H9 (cell line): ENCODE measurements at regions not wholly inside any gene's neighbourhood (a gene's known extent, or its start where the extent isn't known, plus 50 kb on each side); places are given as distances from the start of the nearest gene placed in this dataset.

Experiments
- DNase-seq: peaks from one replicate; pipeline ENCODE4 v3.0.0-alpha.2; 2017
- H2AFZ ChIP-seq: one replicate; pipeline ENCODE4 v1.6.1; 2013; ENCODE audit warnings: mild to moderate bottlenecking, low read length, control low read depth, moderate library complexity
- H2AK5ac ChIP-seq: 2 replicates; pipeline ENCODE4 v1.6.1; 2013; ENCODE audit warnings: low read length, control low read depth, mixed read lengths; ENCODE audit not compliant: insufficient read length
- H2BK120ac ChIP-seq: one replicate; pipeline ENCODE4 v1.6.1; 2013; ENCODE audit warnings: low read depth, mild to moderate bottlenecking, low read length, control low read depth, inconsistent platforms; ENCODE audit not compliant: poor library complexity, severe bottlenecking
- H2BK12ac ChIP-seq: 2 replicates; pipeline ENCODE4 v1.6.1; 2013; ENCODE audit warnings: low read length, control low read depth, mixed read lengths, low read depth; ENCODE audit not compliant: insufficient read length
- H2BK15ac ChIP-seq: 2 replicates; pipeline ENCODE4 v1.6.1; 2013; ENCODE audit warnings: low read depth, low read length, control low read depth
- H2BK20ac ChIP-seq: one replicate; pipeline ENCODE4 v1.6.1; 2013; ENCODE audit warnings: low read depth, mild to moderate bottlenecking, low read length, control low read depth, inconsistent platforms; ENCODE audit not compliant: poor library complexity, severe bottlenecking
- H2BK5ac ChIP-seq: 2 replicates; pipeline ENCODE4 v1.6.1; 2013; ENCODE audit warnings: low read length, control low read depth, mixed read lengths; ENCODE audit not compliant: insufficient read length
- H3K14ac ChIP-seq: 2 replicates; pipeline ENCODE4 v1.6.1; 2013; ENCODE audit warnings: low read length, control low read depth; ENCODE audit not compliant: insufficient read depth
- H3K18ac ChIP-seq: 2 replicates; pipeline ENCODE4 v1.6.1; 2013; ENCODE audit warnings: low read depth, mild to moderate bottlenecking, mixed read lengths, low read length, control low read depth; ENCODE audit not compliant: insufficient read length
- H3K23ac ChIP-seq: 2 replicates; pipeline ENCODE4 v1.6.1; 2013; ENCODE audit warnings: low read length, control low read depth, mixed read lengths, low read depth; ENCODE audit not compliant: insufficient read length
- H3K23me2 ChIP-seq: 2 replicates; pipeline ENCODE4 v1.6.1; 2013; ENCODE audit warnings: low read depth, mild to moderate bottlenecking, mixed read lengths, low read length, control low read depth; ENCODE audit not compliant: insufficient read length, poor library complexity, severe bottlenecking
- H3K27ac ChIP-seq: 2 replicates; pipeline ENCODE4 v1.5.1; 2013; ENCODE audit warnings: low read length, control low read depth, mixed read lengths, low read depth; ENCODE audit not compliant: insufficient read length
- H3K27me3 ChIP-seq: 2 replicates; pipeline ENCODE4 v1.6.1; 2013; ENCODE audit warnings: low read length, control low read depth, inconsistent platforms; ENCODE audit not compliant: insufficient read depth
- H3K4ac ChIP-seq: 2 replicates; pipeline ENCODE4 v1.6.1; 2013; ENCODE audit warnings: low read depth, mild to moderate bottlenecking, control low read depth, inconsistent platforms, low read length, moderate library complexity
- H3K4me1 ChIP-seq: 2 replicates; pipeline ENCODE4 v1.6.1; 2013; ENCODE audit warnings: low read length, control low read depth, inconsistent platforms; ENCODE audit not compliant: insufficient read depth
- H3K4me2 ChIP-seq: 2 replicates; pipeline ENCODE4 v1.6.1; 2013; ENCODE audit warnings: low read length, control low read depth, mixed read lengths; ENCODE audit not compliant: insufficient read length, insufficient read depth
- H3K56ac ChIP-seq: 2 replicates; pipeline ENCODE4 v1.6.1; 2013; ENCODE audit warnings: low read depth, mild to moderate bottlenecking, mixed read lengths, low read length, control low read depth; ENCODE audit not compliant: insufficient read length
- H3K79me1 ChIP-seq: 2 replicates; pipeline ENCODE4 v1.6.1; 2013; ENCODE audit warnings: low read depth, mild to moderate bottlenecking, moderate library complexity, low read length, control low read depth, inconsistent platforms; ENCODE audit not compliant: insufficient read depth, poor library complexity, severe bottlenecking
- H3K79me2 ChIP-seq: 2 replicates; pipeline ENCODE4 v1.6.1; 2013; ENCODE audit warnings: low read length, control low read depth, inconsistent platforms; ENCODE audit not compliant: insufficient read depth
- H3K9ac ChIP-seq: 2 replicates; pipeline ENCODE4 v1.6.1; 2013; ENCODE audit warnings: low read length, control low read depth, mixed read lengths; ENCODE audit not compliant: insufficient read length; ENCODE audit errors: extremely low read depth
- H3K9me3 ChIP-seq: one replicate; pipeline ENCODE4 v1.6.1; 2013; ENCODE audit warnings: low read depth, low read length, inconsistent platforms; ENCODE audit not compliant: control insufficient read depth
- H3T11ph ChIP-seq: one replicate; pipeline ENCODE4 v1.6.1; 2013; ENCODE audit warnings: mild to moderate bottlenecking, low read length, control low read depth, inconsistent platforms
- H4K20me1 ChIP-seq: one replicate; pipeline ENCODE4 v1.6.1; 2013; ENCODE audit not compliant: control insufficient read depth, insufficient read length, insufficient read depth
- H4K5ac ChIP-seq: 2 replicates; pipeline ENCODE4 v1.6.1; 2013; ENCODE audit warnings: low read depth, mild to moderate bottlenecking, mixed read lengths, low read length, control low read depth; ENCODE audit not compliant: insufficient read length
- H4K8ac ChIP-seq: replicated peaks from 2 replicates; pipeline ENCODE4 v1.6.1; 2013; ENCODE audit warnings: low read length, control low read depth, mixed read lengths, low read depth; ENCODE audit not compliant: insufficient read length
- H4K91ac ChIP-seq: 2 replicates; pipeline ENCODE4 v1.6.1; 2013; ENCODE audit warnings: low read depth, mild to moderate bottlenecking, moderate library complexity, mixed read lengths, low read length, control low read depth; ENCODE audit not compliant: insufficient read length
- H3K27ac Mint-ChIP-seq, 3 experiments: 2 replicates in 2 of 3; 3 replicates in 1 of 3; pipeline ENCODE4 v1.8.0; 2020 to 2021; ENCODE audit warnings: mixed read lengths in 3 of 3, mild to moderate bottlenecking in 1 of 3, moderate library complexity in 1 of 3
- H3K27me3 Mint-ChIP-seq: 2 replicates; pipeline ENCODE4 v1.8.0; 2021; ENCODE audit warnings: low read depth, mild to moderate bottlenecking, moderate library complexity, mixed read lengths
- H3K36me3 Mint-ChIP-seq, 3 experiments: 2 replicates in 2 of 3; 3 replicates in 1 of 3; pipeline ENCODE4 v1.8.0; 2020 to 2021; ENCODE audit warnings: low read depth in 3 of 3, mixed read lengths in 3 of 3; ENCODE audit not compliant: insufficient read depth in 1 of 3
- H3K4me1 Mint-ChIP-seq, 2 experiments: 2 replicates each; pipeline ENCODE4 v1.8.0; 2020; ENCODE audit warnings: mixed read lengths in 2 of 2
- H3K4me3 Mint-ChIP-seq, 2 experiments: 2 replicates in 1 of 2; 3 replicates in 1 of 2; pipeline ENCODE4 v1.8.0; 2020 to 2021; ENCODE audit warnings: mild to moderate bottlenecking in 2 of 2, mixed read lengths in 2 of 2, moderate library complexity in 1 of 2
- H3K9me3 Mint-ChIP-seq, 2 experiments: 2 replicates in 1 of 2; 3 replicates in 1 of 2; pipeline ENCODE4 v1.8.0; 2020; ENCODE audit warnings: mild to moderate bottlenecking in 2 of 2, mixed read lengths in 2 of 2, moderate library complexity in 1 of 2
- CTCF ChIP-seq: fragments of 200-600 bp; sonication (generic); conservative IDR thresholded peaks from 3 replicates; pipeline ENCODE4 v1.8.0; 2021; ENCODE audit warnings: antibody characterized with exemption, mild to moderate bottlenecking
- WGBS: extraction: QIAGEN DNeasy Blood & Tissue Kit; methylation state at CpG from one replicate; pipeline ENCODE4 v1.1.7; 2013; ENCODE audit warnings: missing lambda C conversion rate, low lambda C conversion rate, mixed read lengths; ENCODE audit not compliant: insufficient read length; ENCODE audit errors: extremely low coverage; 5-methylcytosine and 5-hydroxymethylcytosine counted together

GRCh38 chr2:176514805-176515500 lies 245.7 kb downstream of the MTX2 start:
- no peaks in the 10 kb centered on the region for H3K36me3 Mint-ChIP-seq
- Histone ChIP-seq H3K56ac (no peak overlapping the region), H3K4me2 (no peak overlapping the region), H3K18ac (no peak overlapping the region), H3K4ac (no peak overlapping the region), H4K91ac (no peak overlapping the region), H2AK5ac (no peak overlapping the region), H2BK12ac (no peak overlapping the region), H2BK120ac (no peak overlapping the region), H3K23me2 (no peaks in the 10 kb centered on the region), H4K8ac (no peak overlapping the region), H3K4me1 (no peaks in the 10 kb centered on the region), H2BK15ac (no peak overlapping the region), H3T11ph (no peak overlapping the region), H4K5ac (no peak overlapping the region), H3K9ac (no peak overlapping the region), H4K20me1 (no peaks in the 10 kb centered on the region), H2AFZ (no peak overlapping the region), H3K14ac (no peak overlapping the region), H2BK20ac (no peak overlapping the region), H2BK5ac (no peak overlapping the region), H3K9me3 (no peaks in the 10 kb centered on the region), H3K79me2 (no peaks in the 10 kb centered on the region), H3K79me1 (no peaks in the 10 kb centered on the region), H3K23ac (no peak overlapping the region), H3K27me3 (peaks cover 15% of the 10 kb centered on the region; the same call in 1 of the 2 replicates), H3K27ac (no peak overlapping the region)
- no peaks in the 10 kb centered on the region for H3K4me1 Mint-ChIP-seq
- H3K27ac Mint-ChIP-seq: no peak overlapping the region
- no CpG with 5 or more reads among the region's 6 CpGs for WGBS
- no peak for TF ChIP-seq CTCF
- no peak for DNase-seq
- H3K9me3 Mint-ChIP-seq: no peaks in the 10 kb centered on the region
- H3K4me3 Mint-ChIP-seq: no peak overlapping the region
- H3K27me3 Mint-ChIP-seq: peaks cover 89% of the 10 kb centered on the region
